DMS53 treated with DMSO at 0.1 percent for 48 hours (cell line): ENCODE measurements at regions not wholly inside any gene's neighbourhood (a gene's known extent, or its start where the extent isn't known, plus 50 kb on each side); places are given as distances from the start of the nearest gene placed in this dataset.

Source experiments
- DNase-seq: peaks from one replicate; lab custom pipeline; 2025; ENCODE audit not compliant: unreplicated experiment; lab: John Stamatoyannopoulos, UW

GRCh38 chr3:144287001-144287400, 315.4 kb downstream of the DIPK2A start:
- no peak for DNase-seq

GRCh38 chr3:144289057-144289456, 317.4 kb downstream of the DIPK2A start:
- DNase-seq: no peak

DNA sequence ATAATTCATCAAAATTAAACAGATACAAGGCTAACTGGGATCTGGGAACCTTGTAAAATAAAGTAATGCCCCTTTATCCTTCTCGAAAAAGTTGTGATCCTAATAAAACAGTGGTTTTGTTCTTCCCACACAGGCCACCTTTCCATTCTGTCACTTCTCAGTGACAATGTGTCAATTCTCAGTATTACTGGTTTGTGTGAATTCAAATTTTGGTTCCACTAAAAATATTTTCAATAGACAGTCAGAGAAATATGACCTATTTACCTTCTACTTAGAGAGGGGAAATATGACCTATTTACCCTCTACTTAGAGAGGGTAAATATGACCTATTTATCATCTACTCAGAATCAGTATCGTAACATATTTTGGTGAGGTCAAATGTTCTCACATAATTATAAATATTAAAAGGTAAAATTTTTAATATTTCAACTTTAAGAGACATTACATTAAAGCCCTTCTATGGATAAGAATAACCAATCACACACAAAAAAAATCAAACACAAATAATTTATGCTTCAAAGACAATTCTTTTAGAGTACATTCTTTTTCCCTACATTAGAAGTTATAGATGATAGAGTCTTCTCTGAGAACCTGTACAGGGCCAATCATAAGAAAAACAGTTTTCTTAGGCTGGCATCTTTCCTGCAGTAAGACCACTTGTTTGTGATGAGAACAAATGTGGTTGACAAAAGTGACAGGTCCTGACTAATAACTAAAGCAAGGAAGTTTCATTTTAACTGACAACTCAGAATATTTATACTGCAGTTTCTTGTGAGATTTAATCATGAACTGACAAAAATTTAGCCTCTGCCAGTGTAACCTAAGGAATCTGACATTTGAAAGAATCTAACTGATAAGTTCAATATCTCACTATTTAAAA, 323.3 kb downstream of the DIPK2A start:
- DNase-seq: no peak

DNA sequence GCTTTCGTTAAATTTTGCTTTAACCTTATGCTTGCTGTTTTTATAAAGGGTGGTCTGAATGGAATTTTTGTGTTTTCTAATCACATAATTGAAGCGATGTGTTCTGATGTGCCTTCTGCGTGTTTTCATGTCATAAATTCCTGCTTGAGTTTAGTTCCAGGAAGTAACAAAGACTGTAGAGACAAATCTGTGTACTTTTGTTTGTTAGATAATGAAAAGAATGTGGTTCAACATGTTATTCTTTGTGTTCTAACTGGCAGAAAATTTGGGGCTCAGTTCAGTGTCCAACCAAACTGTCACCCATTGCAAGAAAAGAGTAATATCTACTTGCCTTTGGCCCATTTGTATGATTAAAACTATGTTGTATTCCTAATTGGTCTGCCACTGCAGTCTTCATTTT, 324.0 kb downstream of the DIPK2A start:
- DNase-seq: no peak

GRCh38 chr3:144296808-144297207, 325.2 kb downstream of the DIPK2A start:
- DNase-seq: no peak

DNA sequence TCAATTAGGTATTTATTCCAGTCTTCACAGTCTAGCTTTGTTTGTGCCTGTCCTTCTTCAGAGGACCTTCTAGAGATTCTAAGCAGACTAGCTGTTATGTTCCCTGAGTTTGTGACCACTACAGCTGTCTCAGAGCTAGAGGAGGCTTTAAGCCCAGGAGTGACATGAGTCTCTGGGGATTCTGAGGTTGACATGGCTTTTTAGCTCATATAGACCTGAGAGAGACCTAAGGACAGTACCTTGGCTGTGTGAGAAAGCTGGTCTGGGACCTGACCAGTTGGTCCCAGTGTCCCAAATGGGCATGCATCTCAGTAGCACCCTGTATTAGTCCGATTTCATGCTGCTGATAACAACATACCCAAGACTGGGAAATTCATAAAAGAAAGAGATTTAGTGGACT, 330.2 kb downstream of the DIPK2A start:
- DNase-seq: no peak

GRCh38 chr3:144307951-144308350, 336.3 kb downstream of the DIPK2A start:
- no peak for DNase-seq

- no peak for DNase-seq
Measured at GRCh38 chr3:144308396-144308795, 336.8 kb downstream of the DIPK2A start.

- DNase-seq: no peak
Measured at GRCh38 chr3:144312702-144313101, 341.1 kb downstream of the DIPK2A start.

GRCh38 chr3:144314946-144315345, 343.3 kb downstream of the DIPK2A start:
- no peak for DNase-seq

DNA sequence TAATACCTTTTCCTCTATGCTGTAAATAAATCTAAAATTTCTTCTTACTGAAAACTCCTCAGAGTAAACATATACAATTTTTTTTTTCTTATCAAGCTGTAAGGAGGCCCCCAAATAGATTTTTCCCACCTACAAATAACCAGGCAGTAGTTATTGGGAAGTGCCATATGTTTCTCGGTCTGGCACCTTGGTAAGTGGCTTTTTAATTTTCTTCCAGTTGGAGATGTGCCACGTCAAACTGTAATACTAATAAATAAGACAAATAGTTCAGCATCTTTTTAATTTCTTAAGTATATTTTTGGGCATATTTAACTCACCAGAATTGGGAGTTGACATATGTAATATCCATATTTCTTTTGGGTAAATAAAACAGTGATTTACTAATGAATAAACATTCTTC, 346.3 kb downstream of the DIPK2A start:
- DNase-seq: no peak

DNA sequence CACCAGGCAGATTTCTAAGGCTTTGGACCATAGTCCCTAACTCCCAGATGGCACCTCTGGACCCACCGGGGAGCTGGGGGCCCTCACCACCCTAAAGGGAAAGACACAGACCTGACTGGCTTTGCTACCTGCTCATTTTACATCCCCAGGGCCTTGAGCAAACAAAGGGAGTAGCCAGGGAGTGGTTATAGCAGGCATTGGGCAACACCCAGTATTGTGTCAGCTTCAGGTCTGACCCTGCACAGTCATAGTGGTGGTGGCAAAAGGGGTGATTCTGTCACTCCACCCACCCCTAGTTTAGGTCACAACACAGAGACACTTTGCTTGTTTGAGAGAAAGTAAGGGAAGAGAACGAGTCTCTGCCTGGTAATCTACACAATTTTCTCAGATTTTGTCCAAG, 352.5 kb downstream of the DIPK2A start:
- no peak for DNase-seq

GRCh38 chr3:144332868-144333267, 361.2 kb downstream of the DIPK2A start:
- no peak for DNase-seq

DNA sequence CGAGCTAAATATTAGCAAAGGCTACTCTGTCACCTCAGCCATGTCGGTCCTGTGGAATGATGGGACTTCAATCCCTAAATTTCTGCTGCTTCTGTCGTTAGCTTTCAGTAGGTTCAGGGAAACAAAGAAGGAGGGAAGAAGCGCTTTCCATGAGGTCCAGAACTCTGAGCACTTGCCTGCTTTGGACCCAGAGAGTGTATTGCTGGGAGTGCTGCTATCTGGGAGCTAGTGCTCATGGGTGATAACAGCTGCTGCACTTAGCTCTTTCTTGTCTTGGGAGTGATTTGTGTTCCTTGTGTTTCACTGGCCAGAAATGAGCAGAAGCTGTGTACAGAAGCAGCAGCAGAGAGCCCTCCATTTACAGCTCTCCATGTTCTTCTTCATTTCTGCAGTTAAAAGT, 369.8 kb downstream of the DIPK2A start:
- no peak for DNase-seq

DNA sequence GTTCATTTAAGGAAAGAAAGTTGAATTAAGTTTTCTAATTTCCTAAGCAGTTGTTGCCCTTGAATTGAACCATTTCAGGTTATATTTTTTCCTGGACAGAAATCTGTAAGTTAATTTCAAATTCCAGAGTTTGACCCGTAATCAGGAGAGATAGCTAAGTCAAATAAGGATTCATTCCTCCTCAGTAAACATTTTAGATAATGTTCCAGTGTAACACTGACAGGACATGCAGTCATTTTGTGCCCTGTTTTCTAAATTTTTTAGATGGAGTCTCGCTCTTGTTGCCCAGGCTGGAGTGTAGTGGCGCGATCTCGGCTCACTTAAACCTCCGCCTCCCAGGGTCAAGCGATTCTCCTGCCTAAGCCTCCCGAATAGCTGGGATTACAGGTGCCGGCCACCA, 371.7 kb downstream of the DIPK2A start:
- DNase-seq: no peak

GRCh38 chr3:144343777-144344176, 372.2 kb downstream of the DIPK2A start:
- no peak for DNase-seq

- DNase-seq: no peak
Measured at GRCh38 chr3:144344925-144345548, 373.4 kb downstream of the DIPK2A start.

DNA sequence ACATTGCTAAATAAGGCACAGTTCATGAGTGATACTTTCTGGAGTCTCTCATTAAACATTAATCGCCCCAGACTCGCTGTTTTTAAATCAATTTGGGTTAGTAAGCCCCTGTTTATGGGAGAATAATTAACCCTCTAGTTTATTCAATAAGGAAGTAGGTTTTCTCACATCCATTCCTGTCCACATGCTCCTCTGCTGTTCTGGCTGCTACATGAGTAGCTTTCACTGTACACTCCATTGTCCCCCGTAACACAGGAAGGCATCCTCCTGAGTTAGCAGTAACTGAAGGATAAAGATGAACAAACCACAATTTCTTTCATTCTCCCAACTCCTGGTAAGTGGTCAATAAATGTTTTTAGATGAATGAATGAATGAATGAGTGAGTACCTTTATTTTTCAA, 378.5 kb downstream of the DIPK2A start:
- no peak for DNase-seq

DNA sequence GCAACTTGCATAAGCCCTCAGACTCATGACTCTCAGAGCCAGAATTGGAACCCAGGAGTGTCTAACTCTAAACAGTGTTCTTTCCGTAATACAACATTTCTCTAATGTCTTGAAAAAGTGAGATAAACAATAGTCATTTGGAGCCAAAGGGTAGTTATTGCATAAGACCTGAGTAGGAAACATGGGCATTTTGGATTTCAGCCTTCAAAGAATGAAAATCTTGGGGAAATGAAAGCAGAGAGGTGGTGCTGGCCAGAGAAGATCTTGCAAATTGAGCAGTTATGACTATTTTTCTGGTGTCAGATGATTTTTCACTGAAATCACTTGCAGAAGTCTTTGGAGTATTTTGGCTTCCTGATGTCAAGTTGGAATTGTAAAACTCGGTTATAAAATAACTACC, 379.4 kb downstream of the DIPK2A start:
- no peak for DNase-seq

DNA sequence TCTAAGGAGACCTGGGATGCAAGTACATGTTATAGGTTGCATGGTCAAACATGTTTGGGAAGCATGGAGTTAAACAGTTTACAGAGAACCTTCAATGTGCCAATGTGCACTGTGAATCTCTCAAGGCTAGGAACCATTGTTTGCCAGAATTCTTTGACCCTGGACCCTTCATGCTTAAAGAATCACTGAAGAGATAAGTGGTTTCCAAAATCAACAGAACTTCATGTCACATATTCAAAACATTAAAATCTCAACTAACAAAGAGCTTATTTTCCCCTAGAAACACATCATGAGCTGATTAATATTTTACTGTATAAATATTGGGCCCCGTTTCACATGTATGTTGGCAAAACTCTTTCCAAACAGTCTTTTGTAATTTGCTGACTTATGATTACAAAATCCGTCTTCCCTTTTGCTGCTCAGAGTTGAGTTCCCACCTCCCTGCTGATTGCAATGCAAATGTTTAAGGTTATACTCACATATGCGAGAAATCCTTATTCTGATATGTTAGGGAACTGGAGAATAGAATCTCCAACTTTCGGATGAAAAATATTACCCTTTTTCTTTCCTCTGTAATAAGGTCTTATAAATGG, 380.2 kb downstream of the DIPK2A start:
- no peak for DNase-seq

- DNase-seq: no peak
Measured at GRCh38 chr3:144358191-144358590, 386.6 kb downstream of the DIPK2A start.

DNA sequence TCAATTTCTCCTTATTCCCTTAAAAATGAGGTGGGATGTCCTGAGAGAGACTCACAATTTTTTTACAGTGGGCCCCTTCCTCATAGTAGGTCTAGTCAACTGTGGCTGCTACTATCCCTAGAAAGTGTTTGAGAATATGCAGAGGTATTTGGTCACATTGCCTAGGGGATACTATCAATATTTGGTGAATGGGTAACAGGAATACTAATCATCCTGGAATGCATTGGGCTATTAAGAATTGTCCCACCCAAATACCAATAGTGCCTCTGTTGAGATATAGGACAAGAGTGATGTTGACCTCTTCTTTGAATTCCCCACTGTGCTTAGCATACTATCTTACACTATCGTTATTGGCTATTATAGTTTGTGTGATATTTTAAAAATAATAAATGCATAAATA, 389.4 kb downstream of the DIPK2A start:
- no peak for DNase-seq
